ENCODE measurements at regions not wholly inside any gene's neighbourhood (a gene's known extent, or its start where the extent isn't known, plus 50 kb on each side); places are given as distances from the start of the nearest gene placed in this dataset.
"Not testable (repeated sequence)": the region's sequence is repeated elsewhere in the genome, so short reads cannot be mapped to it uniquely, and the experiment has no call there.

- H3K4me3 ChIP-seq (ENCODE audit: low read length), result no peak overlapping the region
- DNase-seq (ENCODE audit: low read depth), result no peak
- TF ChIP-seq, protein P1, sequence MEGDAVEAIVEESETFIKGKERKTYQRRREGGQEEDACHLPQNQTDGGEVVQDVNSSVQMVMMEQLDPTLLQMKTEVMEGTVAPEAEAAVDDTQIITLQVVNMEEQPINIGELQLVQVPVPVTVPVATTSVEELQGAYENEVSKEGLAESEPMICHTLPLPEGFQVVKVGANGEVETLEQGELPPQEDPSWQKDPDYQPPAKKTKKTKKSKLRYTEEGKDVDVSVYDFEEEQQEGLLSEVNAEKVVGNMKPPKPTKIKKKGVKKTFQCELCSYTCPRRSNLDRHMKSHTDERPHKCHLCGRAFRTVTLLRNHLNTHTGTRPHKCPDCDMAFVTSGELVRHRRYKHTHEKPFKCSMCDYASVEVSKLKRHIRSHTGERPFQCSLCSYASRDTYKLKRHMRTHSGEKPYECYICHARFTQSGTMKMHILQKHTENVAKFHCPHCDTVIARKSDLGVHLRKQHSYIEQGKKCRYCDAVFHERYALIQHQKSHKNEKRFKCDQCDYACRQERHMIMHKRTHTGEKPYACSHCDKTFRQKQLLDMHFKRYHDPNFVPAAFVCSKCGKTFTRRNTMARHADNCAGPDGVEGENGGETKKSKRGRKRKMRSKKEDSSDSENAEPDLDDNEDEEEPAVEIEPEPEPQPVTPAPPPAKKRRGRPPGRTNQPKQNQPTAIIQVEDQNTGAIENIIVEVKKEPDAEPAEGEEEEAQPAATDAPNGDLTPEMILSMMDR (conservative IDR thresholded peaks at IDR 0.05; ENCODE audit: low read depth, low read length), result no peak
Measured at GRCh38 chr12:75632442-75632841, 121.0 kb upstream of the KRR1 start.

DNA sequence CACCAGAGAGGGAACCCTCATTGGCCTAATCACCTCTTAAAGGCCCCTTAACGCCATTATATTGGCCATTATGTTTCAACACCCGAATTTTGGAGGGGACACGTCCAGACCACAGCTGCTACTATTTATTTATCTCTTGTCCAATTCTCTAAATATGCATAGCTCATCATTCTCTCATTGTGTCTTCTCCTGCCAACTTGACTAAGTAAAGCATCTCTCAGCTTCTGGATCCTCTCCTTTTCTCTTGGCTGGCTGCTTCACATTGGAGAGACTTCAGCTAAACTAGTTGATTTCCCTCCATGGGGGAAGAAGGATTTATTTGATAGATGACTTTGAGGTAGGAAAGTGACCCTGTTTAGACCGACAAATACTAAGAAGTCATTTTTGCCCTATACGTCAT, 120.4 kb upstream of the KRR1 start:
- TF ChIP-seq, protein P1 (conservative IDR thresholded peaks at IDR 0.05; ENCODE audit: low read depth, low read length), result no peak
- no peak overlapping the region for H3K4me3 ChIP-seq (ENCODE audit: low read length)
- no peak for DNase-seq (ENCODE audit: low read depth)

DNA sequence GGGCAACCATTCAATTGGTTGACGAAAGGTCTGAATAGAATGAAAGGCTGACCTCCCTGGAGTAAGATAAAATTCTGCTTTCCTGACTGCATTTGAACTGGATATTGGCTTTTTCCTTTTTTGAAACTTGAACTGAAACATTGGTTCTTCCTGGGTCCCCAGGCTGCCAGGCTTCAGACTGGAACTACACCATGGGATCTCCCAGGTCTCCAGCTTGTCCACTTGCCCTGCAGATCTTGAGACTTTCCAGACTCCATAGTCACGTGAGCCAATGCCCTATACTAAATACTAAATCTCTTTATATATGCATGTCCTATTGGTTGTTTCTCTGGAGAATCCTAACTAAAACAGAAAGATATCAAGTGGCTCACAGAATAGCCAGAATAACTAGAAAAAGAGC, 118.7 kb upstream of the KRR1 start:
- no peak for DNase-seq (ENCODE audit: low read depth)
- H3K4me3 ChIP-seq (ENCODE audit: low read length), result no peak overlapping the region
- TF ChIP-seq, protein P1 (conservative IDR thresholded peaks at IDR 0.05; ENCODE audit: low read depth, low read length), result no peak

DNA sequence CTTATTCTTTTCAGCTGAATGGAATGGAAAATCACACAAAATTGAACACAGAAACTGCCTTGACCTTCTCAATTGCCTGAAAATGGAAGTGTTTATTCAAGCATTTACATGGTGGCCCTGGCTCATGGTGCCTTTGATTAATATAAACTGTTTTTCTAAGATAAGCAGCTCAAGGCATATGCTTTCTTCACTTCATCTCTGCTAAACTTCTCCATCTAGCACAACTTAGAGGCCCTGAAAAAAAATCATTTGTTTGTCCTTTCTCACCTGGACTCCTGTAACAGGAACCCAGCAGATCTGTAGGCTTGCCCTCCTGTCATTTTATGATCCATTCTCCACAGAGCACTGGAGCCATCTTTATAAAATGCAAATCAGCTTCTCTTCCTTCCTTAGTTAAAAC, 117.5 kb upstream of the KRR1 start:
- DNase-seq (ENCODE audit: low read depth), result no peak
- no peak overlapping the region for H3K4me3 ChIP-seq (ENCODE audit: low read length)
- TF ChIP-seq, protein P1 (conservative IDR thresholded peaks at IDR 0.05; ENCODE audit: low read depth, low read length), result no peak

- TF ChIP-seq, protein P1 (conservative IDR thresholded peaks at IDR 0.05; ENCODE audit: low read depth, low read length), result no peak
Measured at GRCh38 chr12:75628511-75628910, 117.1 kb upstream of the KRR1 start.

DNA sequence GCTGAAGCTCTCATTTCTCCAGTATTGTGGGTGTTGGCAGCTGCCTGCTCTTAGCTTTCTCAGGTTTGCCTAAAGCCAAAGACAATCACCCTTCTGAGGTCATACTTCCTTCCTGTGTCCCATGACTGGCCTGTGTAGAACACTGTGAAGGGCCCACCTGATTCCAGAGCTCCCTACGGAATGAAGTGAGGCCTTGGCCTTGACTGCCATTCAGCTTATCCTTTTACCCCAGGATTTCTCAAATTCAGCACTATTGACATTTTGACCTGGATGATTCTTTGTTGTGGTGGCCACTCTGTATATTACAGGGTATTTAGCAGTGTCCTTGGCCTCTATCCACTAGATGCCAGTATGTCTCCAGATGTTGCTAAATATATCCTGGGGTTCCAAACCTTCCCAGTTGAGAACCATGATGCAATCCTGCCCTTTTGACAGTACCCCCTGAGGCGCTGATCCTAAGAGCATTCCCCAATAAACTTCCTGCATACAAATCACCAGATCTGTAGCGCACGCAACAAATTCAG, 112.3 kb upstream of the KRR1 start:
- TF ChIP-seq, protein P1 (conservative IDR thresholded peaks at IDR 0.05; ENCODE audit: low read depth, low read length), result peak; percentile 22
- no peak for DNase-seq (ENCODE audit: low read depth)
- no peak overlapping the region for H3K4me3 ChIP-seq (ENCODE audit: low read length)

More at GRCh38 chr12:75628511-75628910, 117.1 kb upstream of the KRR1 start:
- no peak for DNase-seq (ENCODE audit: low read depth)
- no peak overlapping the region for H3K4me3 ChIP-seq (ENCODE audit: low read length)

DNA sequence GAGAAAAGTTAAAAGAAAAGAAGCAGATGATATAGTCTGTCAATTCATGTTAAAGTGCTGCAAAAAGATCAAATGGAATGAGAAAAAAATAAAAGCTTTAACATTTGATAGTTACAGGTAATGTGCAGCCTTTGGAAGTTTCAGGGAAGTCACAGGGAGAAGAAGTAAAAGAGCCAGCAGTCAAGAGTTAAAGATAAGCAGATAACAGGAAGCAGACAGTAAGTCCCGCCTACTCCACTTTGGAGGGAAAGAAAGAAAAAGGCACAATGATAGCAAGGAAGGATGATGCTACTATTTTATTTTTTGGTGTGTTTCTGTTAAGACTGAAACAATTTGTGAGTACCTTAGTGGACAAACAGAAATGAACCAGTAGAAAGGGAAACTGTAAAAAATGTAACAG, 111.1 kb upstream of the KRR1 start:
- no peak overlapping the region for H3K4me3 ChIP-seq (ENCODE audit: low read length)
- no peak for DNase-seq (ENCODE audit: low read depth)
- TF ChIP-seq, protein P1 (conservative IDR thresholded peaks at IDR 0.05; ENCODE audit: low read depth, low read length), result no peak

DNA sequence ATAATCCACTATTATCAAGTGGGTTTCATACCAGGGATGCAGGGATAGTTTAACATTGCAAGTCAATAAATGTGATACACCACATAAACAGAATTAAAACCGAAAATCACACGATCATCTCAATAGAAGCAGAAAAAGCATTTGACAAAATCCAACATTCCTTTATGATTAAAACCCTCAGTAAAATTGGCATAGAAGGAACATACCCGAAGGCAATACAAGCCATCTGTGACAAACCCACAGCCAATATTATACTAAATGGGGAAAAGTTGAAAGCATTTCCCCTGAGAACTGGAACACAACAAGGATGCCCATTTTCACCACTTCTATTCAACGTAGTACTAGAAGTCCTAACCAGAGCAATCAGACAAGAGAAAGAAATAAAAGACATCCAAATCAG, 103.0 kb upstream of the KRR1 start:
- DNase-seq (ENCODE audit: low read depth); H3K4me3 ChIP-seq (ENCODE audit: low read length): not testable (repeated sequence)
